Esophagus squamous epithelium (tissue), 5 donors: ENCODE measurements at regions not wholly inside any gene's neighbourhood (a gene's known extent, or its start where the extent isn't known, plus 50 kb on each side); places are given as distances from the start of the nearest gene placed in this dataset.

ENCODE experiments used
- DNase-seq: peaks from one replicate; lab custom pipeline; 2025; lab: John Stamatoyannopoulos, UW
- H3K27ac ChIP-seq, 4 donors: fragments of 200-600 bp; sonication (generic); one replicate each; pipeline ENCODE4 v1.5.1; 2016 to 2019; ENCODE audit warnings: mild to moderate bottlenecking in 1 of 4
- H3K27me3 ChIP-seq, 4 donors: fragments of 200-600 bp; sonication (generic); 1 replicate in 3 of 4; 2 replicates in 1 of 4; pipeline versions ENCODE4 v1.5.1 to v1.6.0; 2017 to 2021; ENCODE audit warnings: antibody characterized with exemption in 1 of 4
- H3K36me3 ChIP-seq, 3 donors: fragments of 200-600 bp; sonication (generic); one replicate each; pipeline ENCODE4 v1.5.1; 2016 to 2019
- H3K4me1 ChIP-seq, 3 donors: fragments of 200-600 bp; sonication (generic); one replicate each; pipeline ENCODE4 v1.5.1; 2017 to 2019
- H3K4me3 ChIP-seq, 4 donors: fragments of 200-600 bp; sonication (generic); 1 replicate in 3 of 4; 2 replicates in 1 of 4; pipeline ENCODE4 v1.5.1; 2016 to 2019; ENCODE audit warnings: mild to moderate bottlenecking in 2 of 4, moderate library complexity in 1 of 4
- H3K9me3 ChIP-seq, 3 donors: fragments of 200-600 bp; sonication (generic); one replicate each; pipeline ENCODE4 v1.5.1; 2016 to 2019
- CTCF ChIP-seq, 6 experiments: fragments of 450-650 bp in 4 of 6; fragments of 200-600 bp in 2 of 6; sonication (generic) in 2 of 6; IDR thresholded peaks; one replicate each; pipeline ENCODE4 v1.5.1; 2016 to 2019; ENCODE audit warnings: antibody characterized with exemption in 6 of 6, mild to moderate bottlenecking in 4 of 6, moderate library complexity in 4 of 6
- POLR2A ChIP-seq, 4 donors: fragments of 450-650 bp; IDR thresholded peaks; one replicate each; pipeline ENCODE4 v1.6.1; 2017; ENCODE audit warnings: antibody characterized with exemption in 4 of 4, mild to moderate bottlenecking in 4 of 4, moderate library complexity in 3 of 4
- WGBS, 2 donors: methylation state at CpG; one replicate each; pipeline ENCODE4 v1.1.5; 2018; 5-methylcytosine and 5-hydroxymethylcytosine counted together
- intact Hi-C: fragments of 100-400 bp; cut with DNase I; formaldehyde crosslinking; loops from one replicate; pipeline ENCODE4 v1.15.0; 2022
- donor health status: DM: yes; HTN: yes; CAD: no.

- TF ChIP-seq CTCF (IDR thresholded peaks at IDR 0.05), result no peak
- no peak for TF ChIP-seq POLR2A (IDR thresholded peaks at IDR 0.05)
- Histone ChIP-seq H3K27ac (peak overlapping the region in 1 of 4 donors; percentile 4), H3K36me3 (peaks cover 0 to 17% (median 0%) of the 10 kb centered on the region in 3 donors), H3K4me3 (no peak overlapping the region), H3K4me1 (peaks cover 0 to 4% (median 0%) of the 10 kb centered on the region in 3 donors), H3K9me3 (no peaks in the 10 kb centered on the region), H3K27me3 (no peaks in the 10 kb centered on the region)
- 79 to 90% methylated on average over 2 of the region's 2 CpGs for WGBS, 2 donors
- no peak for DNase-seq
- intact Hi-C loops, result no loop called here
Measured at GRCh38 chr2:70019096-70019495, 57.7 kb upstream of the ASPRV1 start.

GRCh38 chr2:70017962-70018361 is 56.5 kb upstream of the ASPRV1 start:
- intact Hi-C loops, result no loop called here
- no peak overlapping the region for H3K27ac ChIP-seq
- DNase-seq, result no peak
- H3K4me3 ChIP-seq, result no peak overlapping the region
- H3K27me3 ChIP-seq, result no peaks in the 10 kb centered on the region
- H3K36me3 ChIP-seq, result peaks cover 0 to 17% (median 0%) of the 10 kb centered on the region in 3 donors
- TF ChIP-seq POLR2A (IDR thresholded peaks at IDR 0.05), result no peak
- TF ChIP-seq CTCF (IDR thresholded peaks at IDR 0.05), result no peak
- 87 to 93% methylated on average over 8 of the region's 8 CpGs for WGBS, 2 donors
- no peaks in the 10 kb centered on the region for H3K9me3 ChIP-seq
- H3K4me1 ChIP-seq, result no peaks in the 10 kb centered on the region

- H3K27ac ChIP-seq, result no peak overlapping the region
- no peak overlapping the region for H3K4me3 ChIP-seq
- H3K4me1 ChIP-seq, result peaks cover 0 to 18% (median 0%) of the 10 kb centered on the region in 3 donors
- TF ChIP-seq CTCF (IDR thresholded peaks at IDR 0.05) (no peak), POLR2A (IDR thresholded peaks at IDR 0.05) (no peak)
- intact Hi-C loops, result no loop called here
- no peaks in the 10 kb centered on the region for H3K9me3 ChIP-seq
- no peaks in the 10 kb centered on the region for H3K27me3 ChIP-seq
- DNase-seq, result no peak
- peaks cover 0 to 17% (median 0%) of the 10 kb centered on the region in 3 donors for H3K36me3 ChIP-seq
Measured at GRCh38 chr2:70014959-70015358, 53.5 kb upstream of the ASPRV1 start.

- DNase-seq, result no peak
- intact Hi-C loops, result no loop called here
Measured at GRCh38 chr2:70012887-70013286, 51.5 kb upstream of the ASPRV1 start.

GRCh38 chr2:70011786-70012185 is 50.4 kb upstream of the ASPRV1 start:
- TF ChIP-seq POLR2A (IDR thresholded peaks at IDR 0.05) (no peak), CTCF (IDR thresholded peaks at IDR 0.05) (no peak)
- 92 to 94% methylated on average over 7 of the region's 7 CpGs for WGBS, 2 donors
- Histone ChIP-seq H3K27me3 (no peaks in the 10 kb centered on the region), H3K27ac (no peak overlapping the region), H3K36me3 (peaks cover 0 to 12% (median 0%) of the 10 kb centered on the region in 3 donors), H3K9me3 (no peaks in the 10 kb centered on the region), H3K4me1 (peaks cover 0 to 22% (median 0%) of the 10 kb centered on the region in 3 donors), H3K4me3 (no peak overlapping the region)
- DNase-seq, result no peak
- intact Hi-C loops, result no loop called here

More at GRCh38 chr2:70012887-70013286, 51.5 kb upstream of the ASPRV1 start:
- Histone ChIP-seq H3K4me1 (peaks cover 0 to 22% (median 0%) of the 10 kb centered on the region in 3 donors), H3K9me3 (no peaks in the 10 kb centered on the region), H3K27me3 (no peaks in the 10 kb centered on the region), H3K4me3 (no peak overlapping the region), H3K27ac (no peak overlapping the region), H3K36me3 (peaks cover 0 to 17% (median 0%) of the 10 kb centered on the region in 3 donors)
- no peak for TF ChIP-seq POLR2A (IDR thresholded peaks at IDR 0.05)
- TF ChIP-seq CTCF (IDR thresholded peaks at IDR 0.05), result no peak
- 95 to 97% methylated on average over 1 of the region's 1 CpG for WGBS, 2 donors
